ENCODE measurements at regions not wholly inside any gene's neighbourhood (a gene's known extent, or its start where the extent isn't known, plus 50 kb on each side); places are given as distances from the start of the nearest gene placed in this dataset.

- 84 to 94% (median 91%) methylated on average over 3 of the region's 3 CpGs for WGBS, 5 donors
- Histone ChIP-seq H3K4me3 (no peak overlapping the region), H3K27ac (no peak overlapping the region), H3K27me3 (replicated peaks in 1 of 7) (no peaks in the 10 kb centered on the region), H3K4me1 (no peaks in the 10 kb centered on the region), H3K36me3 (no peaks in the 10 kb centered on the region), H3K9me3 (peaks cover 0 to 8% (median 0%) of the 10 kb centered on the region in 8 donors)
- TF ChIP-seq POLR2A (IDR thresholded peaks at IDR 0.05), result no peak
- TF ChIP-seq POLR2AphosphoS5 (IDR thresholded peaks at IDR 0.05), result no peak
- no peak for TF ChIP-seq CTCF (IDR thresholded peaks at IDR 0.05 in 8 of 11, conservative IDR thresholded peaks at IDR 0.05 in 3 of 11)
- DNase-seq, result no peak
- intact Hi-C loops (cut with DNase I; ENCODE audit: low total_unique reads), result no loop called here
Observed at GRCh38 chr18:34957119-34957863, 83.9 kb upstream of the MAPRE2 start.

GRCh38 chr18:34957864-34958259 is 83.4 kb upstream of the MAPRE2 start:
- no peaks in the 10 kb centered on the region for H3K36me3 ChIP-seq
- H3K4me3 ChIP-seq, result no peak overlapping the region
- H3K27ac ChIP-seq, result no peak overlapping the region
- WGBS, 5 donors, result 58 to 87% (median 70%) methylated on average over 2 of the region's 2 CpGs
- intact Hi-C loops (cut with DNase I; ENCODE audit: low total_unique reads), result no loop called here
- TF ChIP-seq POLR2AphosphoS5 (IDR thresholded peaks at IDR 0.05) (no peak), POLR2A (IDR thresholded peaks at IDR 0.05) (no peak), CTCF (IDR thresholded peaks at IDR 0.05 in 8 of 11, conservative IDR thresholded peaks at IDR 0.05 in 3 of 11) (no peak)
- H3K4me1 ChIP-seq, result no peaks in the 10 kb centered on the region
- no peak for DNase-seq
- no peaks in the 10 kb centered on the region for H3K27me3 ChIP-seq (replicated peaks in 1 of 7)
- peaks cover 0 to 8% (median 0%) of the 10 kb centered on the region in 8 donors for H3K9me3 ChIP-seq

GRCh38 chr18:34959211-34959829 is 81.9 kb upstream of the MAPRE2 start:
- no peak for TF ChIP-seq POLR2A (IDR thresholded peaks at IDR 0.05)
- TF ChIP-seq CTCF (IDR thresholded peaks at IDR 0.05 in 8 of 11, conservative IDR thresholded peaks at IDR 0.05 in 3 of 11), result no peak
- no peak for TF ChIP-seq POLR2AphosphoS5 (IDR thresholded peaks at IDR 0.05)
- Histone ChIP-seq H3K36me3 (no peaks in the 10 kb centered on the region), H3K27ac (no peak overlapping the region), H3K9me3 (peaks cover 0 to 8% (median 0%) of the 10 kb centered on the region in 8 donors), H3K27me3 (replicated peaks in 1 of 7) (no peaks in the 10 kb centered on the region), H3K4me3 (no peak overlapping the region), H3K4me1 (no peaks in the 10 kb centered on the region)
- intact Hi-C loops (cut with DNase I; ENCODE audit: low total_unique reads), result no loop called here
- WGBS, 5 donors, result 64 to 94% (median 80%) methylated on average over 1 of the region's 1 CpG
- DNase-seq, result no peak

DNA sequence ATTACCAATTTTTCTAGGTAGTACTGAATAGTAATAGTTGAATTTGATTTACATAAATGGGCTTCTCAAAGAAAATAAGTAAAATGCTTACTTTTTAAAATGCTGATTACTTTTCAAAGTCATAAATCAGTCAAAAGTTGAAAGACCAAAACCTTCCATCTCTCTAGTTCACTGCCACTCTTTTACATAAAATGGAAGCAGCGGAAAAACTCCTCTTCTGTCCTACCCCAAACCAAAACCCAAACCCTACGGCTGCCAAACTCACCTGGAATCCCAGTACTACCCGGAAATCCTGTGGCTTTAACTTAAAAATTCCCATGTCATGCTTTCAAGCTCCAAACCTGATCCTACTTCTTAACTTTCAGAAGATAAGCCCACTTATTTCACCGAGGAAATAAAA is 81.2 kb upstream of the MAPRE2 start:
- Histone ChIP-seq H3K27ac (no peak overlapping the region), H3K36me3 (no peaks in the 10 kb centered on the region), H3K27me3 (replicated peaks in 1 of 7) (no peaks in the 10 kb centered on the region), H3K4me1 (no peaks in the 10 kb centered on the region), H3K9me3 (peaks cover 0 to 8% (median 0%) of the 10 kb centered on the region in 8 donors), H3K4me3 (no peak overlapping the region)
- intact Hi-C loops (cut with DNase I; ENCODE audit: low total_unique reads), result no loop called here
- TF ChIP-seq POLR2A (IDR thresholded peaks at IDR 0.05) (no peak), CTCF (IDR thresholded peaks at IDR 0.05 in 8 of 11, conservative IDR thresholded peaks at IDR 0.05 in 3 of 11) (no peak), POLR2AphosphoS5 (IDR thresholded peaks at IDR 0.05) (no peak)
- WGBS, 5 donors, result 81 to 91% (median 88%) methylated on average over 4 of the region's 4 CpGs
- DNase-seq, result no peak

Data from spleen (tissue), 11 donors.